CD4-positive, alpha-beta T cell (primary cell): ENCODE measurements at regions not wholly inside any gene's neighbourhood (a gene's known extent, or its start where the extent isn't known, plus 50 kb on each side); places are given as distances from the start of the nearest gene placed in this dataset.

Source experiments
- ATAC-seq: fragments of 200-7000 bp; cut with Tn5 transposase; one replicate; pipeline ENCODE4 v1.10.0; 2022; ENCODE audit warnings: mild to moderate bottlenecking; ENCODE audit not compliant: poor library complexity
- CTCF ChIA-PET: fragments of 350-600 bp; sonication (Branson Sonifier 250); formaldehyde crosslinking; loops from one replicate; lab custom pipeline; 2021; ENCODE audit warnings: antibody characterized with exemption, inconsistent platforms; lab: Charles Lee
- POLR2A ChIA-PET: fragments of 350-600 bp; sonication (Branson Sonifier 250); formaldehyde crosslinking; loops from one replicate; lab custom pipeline; 2021; ENCODE audit warnings: antibody characterized with exemption, inconsistent platforms; lab: Charles Lee
- DNase-seq, 14 experiments: peaks; one replicate each; pipeline ENCODE4 v3.0.0-alpha.2; 2013 to 2020; ENCODE audit warnings: mixed read lengths in 2 of 14
- H3K27ac ChIP-seq, 2 donors: one replicate each; pipeline versions ENCODE4 v1.5.1 to v1.7.0; 2013; ENCODE audit warnings: low read length in 2 of 2, low read depth in 1 of 2, mild to moderate bottlenecking in 1 of 2
- H3K27me3 ChIP-seq, 2 experiments: 1 replicate in 1 of 2; 2 replicates in 1 of 2; pipeline versions ENCODE4 v1.6.1 to v1.7.0; 2013; ENCODE audit warnings: low read length in 2 of 2, control low read depth in 1 of 2, mild to moderate bottlenecking in 1 of 2, moderate library complexity in 1 of 2; ENCODE audit not compliant: insufficient read depth in 2 of 2, control insufficient read depth in 1 of 2
- H3K36me3 ChIP-seq: one replicate; pipeline ENCODE4 v1.6.1; 2013; ENCODE audit warnings: low read length, control low read depth; ENCODE audit not compliant: insufficient read depth
- H3K4me1 ChIP-seq: one replicate; pipeline ENCODE4 v1.6.1; 2013; ENCODE audit warnings: low read length, control low read depth; ENCODE audit not compliant: insufficient read depth
- H3K4me3 ChIP-seq: one replicate; pipeline ENCODE4 v1.5.1; 2013; ENCODE audit warnings: mild to moderate bottlenecking, low read length, moderate library complexity
- H3K9me3 ChIP-seq, 2 experiments: 1 replicate in 1 of 2; 2 replicates in 1 of 2; pipeline versions ENCODE4 v1.6.1 to v1.7.0; 2013; ENCODE audit warnings: low read length in 2 of 2, mild to moderate bottlenecking in 2 of 2, control low read depth in 1 of 2, moderate library complexity in 1 of 2; ENCODE audit not compliant: control insufficient read depth in 1 of 2, insufficient read depth in 1 of 2
- H3K27ac Mint-ChIP-seq: one replicate; pipeline ENCODE4 v1.8.0; 2020; ENCODE audit warnings: mixed read lengths
- H3K27me3 Mint-ChIP-seq: one replicate; pipeline ENCODE4 v1.8.0; 2021; ENCODE audit warnings: mixed read lengths
- H3K36me3 Mint-ChIP-seq: one replicate; pipeline ENCODE4 v1.8.0; 2021; ENCODE audit warnings: low read depth, mixed read lengths
- H3K4me1 Mint-ChIP-seq: one replicate; pipeline ENCODE4 v1.8.0; 2021; ENCODE audit warnings: low read depth, mixed read lengths
- H3K4me3 Mint-ChIP-seq: one replicate; pipeline ENCODE4 v1.8.0; 2020; ENCODE audit warnings: mild to moderate bottlenecking, mixed read lengths
- H3K9me3 Mint-ChIP-seq: one replicate; pipeline ENCODE4 v1.8.0; 2020; ENCODE audit warnings: mixed read lengths
- intact Hi-C, 2 experiments: fragments of 100-400 bp; cut with DNase I in 1 of 2; cut with micrococcal nuclease in 1 of 2; formaldehyde crosslinking; loops; one replicate each; pipeline versions ENCODE4 v1.15.1 to v1.9.0; 2023 to 2025; cut with DNase I, micrococcal nuclease
- TF ChIP-seq, protein P1 (sequence below): fragments of 200-600 bp; IDR thresholded peaks from one replicate; pipeline ENCODE4 v1.8.0; 2022; ENCODE audit warnings: antibody characterized with exemption, mild to moderate bottlenecking

GRCh38 chr4:136461533-136461932 is 1070.8 kb downstream of the PCDH18 start:
- Mint-ChIP-seq H3K4me1 (no peaks in the 10 kb centered on the region), H3K4me3 (no peak overlapping the region), H3K9me3 (peaks cover 10% of the 10 kb centered on the region), H3K27me3 (no peaks in the 10 kb centered on the region), H3K36me3 (no peaks in the 10 kb centered on the region), H3K27ac (no peak overlapping the region)
- Histone ChIP-seq H3K36me3 (no peaks in the 10 kb centered on the region), H3K4me3 (no peak overlapping the region), H3K27ac (no peak overlapping the region), H3K9me3 (peaks cover 0 to 14% of the 10 kb centered on the region in 2 experiments), H3K27me3 (no peaks in the 10 kb centered on the region), H3K4me1 (no peaks in the 10 kb centered on the region)
- no peak for ATAC-seq
- intact Hi-C loops: no loop called here
- DNase-seq: no peak
- CTCF ChIA-PET: no interaction called here
- POLR2A ChIA-PET: no interaction called here
- TF ChIP-seq, protein P1, sequence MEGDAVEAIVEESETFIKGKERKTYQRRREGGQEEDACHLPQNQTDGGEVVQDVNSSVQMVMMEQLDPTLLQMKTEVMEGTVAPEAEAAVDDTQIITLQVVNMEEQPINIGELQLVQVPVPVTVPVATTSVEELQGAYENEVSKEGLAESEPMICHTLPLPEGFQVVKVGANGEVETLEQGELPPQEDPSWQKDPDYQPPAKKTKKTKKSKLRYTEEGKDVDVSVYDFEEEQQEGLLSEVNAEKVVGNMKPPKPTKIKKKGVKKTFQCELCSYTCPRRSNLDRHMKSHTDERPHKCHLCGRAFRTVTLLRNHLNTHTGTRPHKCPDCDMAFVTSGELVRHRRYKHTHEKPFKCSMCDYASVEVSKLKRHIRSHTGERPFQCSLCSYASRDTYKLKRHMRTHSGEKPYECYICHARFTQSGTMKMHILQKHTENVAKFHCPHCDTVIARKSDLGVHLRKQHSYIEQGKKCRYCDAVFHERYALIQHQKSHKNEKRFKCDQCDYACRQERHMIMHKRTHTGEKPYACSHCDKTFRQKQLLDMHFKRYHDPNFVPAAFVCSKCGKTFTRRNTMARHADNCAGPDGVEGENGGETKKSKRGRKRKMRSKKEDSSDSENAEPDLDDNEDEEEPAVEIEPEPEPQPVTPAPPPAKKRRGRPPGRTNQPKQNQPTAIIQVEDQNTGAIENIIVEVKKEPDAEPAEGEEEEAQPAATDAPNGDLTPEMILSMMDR: no peak

DNA sequence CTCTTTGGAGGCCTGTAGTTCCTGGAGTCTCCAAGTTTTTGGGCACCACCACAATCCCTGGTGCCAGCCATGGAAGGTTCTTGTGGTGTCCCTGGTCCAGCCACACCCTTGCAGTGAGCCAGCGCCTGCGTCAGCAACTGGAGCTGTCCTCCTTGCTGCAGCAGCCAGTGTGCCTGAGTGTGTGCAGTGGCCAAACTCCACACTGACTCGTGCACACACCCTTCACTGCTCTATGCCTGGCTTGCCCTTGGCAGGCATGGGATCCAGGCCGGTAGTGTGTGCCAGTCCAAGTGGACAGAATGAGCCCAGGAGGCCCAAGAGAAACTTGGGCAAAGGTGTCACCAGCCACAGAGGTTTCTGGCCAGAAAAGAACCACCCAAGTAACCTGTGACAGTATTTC is 1074.0 kb downstream of the PCDH18 start:
- no peaks in the 10 kb centered on the region for H3K36me3 Mint-ChIP-seq
- H3K4me3 Mint-ChIP-seq: no peak overlapping the region
- H3K27ac Mint-ChIP-seq: no peak overlapping the region
- Histone ChIP-seq H3K4me1 (no peaks in the 10 kb centered on the region), H3K4me3 (no peak overlapping the region), H3K27ac (no peak overlapping the region), H3K9me3 (peaks cover 0 to 21% of the 10 kb centered on the region in 2 experiments), H3K36me3 (no peaks in the 10 kb centered on the region), H3K27me3 (no peaks in the 10 kb centered on the region)
- H3K9me3 Mint-ChIP-seq: peaks cover 3% of the 10 kb centered on the region
- ATAC-seq: no peak
- H3K4me1 Mint-ChIP-seq: no peaks in the 10 kb centered on the region
- no peak for DNase-seq
- H3K27me3 Mint-ChIP-seq: no peaks in the 10 kb centered on the region
- intact Hi-C loops: no loop called here
- ChIA-PET POLR2A (no interaction called here), CTCF (no interaction called here)
- TF ChIP-seq, protein P1: no peak

GRCh38 chr4:136457577-136457976 is 1074.7 kb downstream of the PCDH18 start:
- H3K4me3 Mint-ChIP-seq: no peak overlapping the region
- Histone ChIP-seq H3K4me3 (no peak overlapping the region), H3K9me3 (peaks cover 0 to 21% of the 10 kb centered on the region in 2 experiments), H3K27me3 (no peaks in the 10 kb centered on the region), H3K4me1 (no peaks in the 10 kb centered on the region), H3K36me3 (no peaks in the 10 kb centered on the region), H3K27ac (no peak overlapping the region)
- peaks cover under 1% of the 10 kb centered on the region for H3K9me3 Mint-ChIP-seq
- POLR2A ChIA-PET: interaction anchor here (0.6 kb wide), 1 partner anchor 381 kb away, joined by 3 read pairs; no protein-coding TSS in a partner anchor
- H3K27me3 Mint-ChIP-seq: no peaks in the 10 kb centered on the region
- ATAC-seq (no peak), DNase-seq (no peak)
- intact Hi-C loops: no loop called here
- no peaks in the 10 kb centered on the region for H3K4me1 Mint-ChIP-seq
- no peaks in the 10 kb centered on the region for H3K36me3 Mint-ChIP-seq
- CTCF ChIA-PET: no interaction called here
- no peak overlapping the region for H3K27ac Mint-ChIP-seq
- TF ChIP-seq, protein P1: no peak
